GM12878 (cell line): ENCODE measurements at regions not wholly inside any gene's neighbourhood (a gene's known extent, or its start where the extent isn't known, plus 50 kb on each side); places are given as distances from the start of the nearest gene placed in this dataset.

Experiments used
- ATAC-seq: fragments of 200-7000 bp; cut with Tn5 transposase; 3 replicates; pipeline ENCODE4 v1.9.1; 2020; ENCODE audit warnings: mild to moderate bottlenecking, moderate library complexity
- BruUV-seq: library from RNA; stranded (reverse); fragments of 400-500 nt; replicated peaks from 2 replicates; lab custom pipeline; 2021; lab: Mats Ljungman, UMichigan
- CTCF ChIA-PET: fragments of 300-600 bp; sonication (Branson Sonifier 250); formaldehyde crosslinking; extraction: SDS; loops from one replicate; lab custom pipeline; 2021; ENCODE audit warnings: inconsistent platforms; lab: Yijun Ruan, JAX
- POLR2A ChIA-PET: fragments of 350-600 bp; formaldehyde crosslinking; extraction: SDS; loops from one replicate; lab custom pipeline; 2021; ENCODE audit warnings: inconsistent platforms; lab: Charles Lee
- RAD21 ChIA-PET: fragments of 300-600 bp; sonication (Branson Sonifier 250); formaldehyde crosslinking; loops from one replicate; lab custom pipeline; 2023; ENCODE audit warnings: antibody characterized with exemption; ENCODE audit not compliant: unreplicated experiment; lab: Charles Lee
- SMC1A ChIA-PET: fragments of 300-600 bp; sonication (Branson Sonifier 250); formaldehyde crosslinking; loops from one replicate; lab custom pipeline; 2023; ENCODE audit not compliant: unreplicated experiment, uncharacterized antibody; lab: Charles Lee
- DNase-seq: peaks from one replicate; pipeline ENCODE4 v3.0.0-alpha.2; 2011; ENCODE audit warnings: low read depth, low spot score
- FAIRE-seq: peaks from 3 replicates; lab custom pipeline; 2011; peaks lifted over from hg19 to GRCh38; lab: Jason Lieb, UNC
- H2AFZ ChIP-seq: 2 replicates; pipeline ENCODE4 v1.6.0; 2011; ENCODE audit warnings: low read depth, low read length, control low read depth; ENCODE audit not compliant: control insufficient read depth
- H3K27ac ChIP-seq: 2 replicates; pipeline ENCODE4 v1.5.1; 2011; ENCODE audit warnings: control low read depth; ENCODE audit not compliant: control insufficient read depth, insufficient read depth
- H3K27me3 ChIP-seq, 2 experiments: replicated peaks in 1 of 2; 2 replicates each; pipeline versions ENCODE4 v1.6.0 to v1.6.1; 2011; ENCODE audit warnings: low read length in 1 of 2; ENCODE audit not compliant: control insufficient read depth in 2 of 2, insufficient read depth in 2 of 2
- H3K36me3 ChIP-seq, 2 experiments: 2 replicates each; pipeline ENCODE4 v1.5.1; 2011; ENCODE audit warnings: low read length in 1 of 2; ENCODE audit not compliant: control insufficient read depth in 2 of 2, insufficient read depth in 2 of 2
- H3K4me1 ChIP-seq: 2 replicates; pipeline ENCODE4 v1.6.1; 2011; ENCODE audit warnings: mild to moderate bottlenecking, low read length, moderate library complexity, mixed read lengths; ENCODE audit not compliant: control insufficient read depth, insufficient read depth
- H3K4me2 ChIP-seq: 2 replicates; pipeline ENCODE4 v1.6.0; 2011; ENCODE audit warnings: control low read depth; ENCODE audit not compliant: control insufficient read depth, insufficient read depth
- H3K4me3 ChIP-seq: fragments of 200-600 bp; sonication (generic); 2 replicates; pipeline ENCODE4 v1.5.1; 2016
- H3K79me2 ChIP-seq: 2 replicates; pipeline ENCODE4 v1.6.0; 2011; ENCODE audit warnings: low read length; ENCODE audit not compliant: control insufficient read depth, insufficient read depth
- H3K9ac ChIP-seq: 2 replicates; pipeline ENCODE4 v1.8.0; 2011; ENCODE audit warnings: low read length, control low read depth, mixed read lengths; ENCODE audit not compliant: control insufficient read depth, insufficient read depth
- H3K9me3 ChIP-seq: replicated peaks from 3 replicates; pipeline ENCODE4 v1.5.1; 2011; ENCODE audit warnings: mild to moderate bottlenecking, low read length; ENCODE audit not compliant: control insufficient read depth, insufficient read depth
- H4K20me1 ChIP-seq: 2 replicates; pipeline ENCODE4 v1.6.0; 2011; ENCODE audit not compliant: control insufficient read depth, insufficient read depth
- CBFB ChIP-seq: IDR thresholded peaks from 2 replicates; pipeline ENCODE4 v1.6.1; 2016; ENCODE audit warnings: antibody characterized with exemption, low read depth
- FOXK2 ChIP-seq: fragments of 450-650 bp; IDR thresholded peaks from 2 replicates; pipeline ENCODE4 v1.6.1; 2017; ENCODE audit warnings: mild to moderate bottlenecking, moderate library complexity
- IKZF1 ChIP-seq: fragments of 450-650 bp; conservative IDR thresholded peaks from 2 replicates; pipeline ENCODE4 v1.6.1; 2017; ENCODE audit warnings: antibody characterized with exemption, mild to moderate bottlenecking
- KAT2A ChIP-seq: conservative IDR thresholded peaks from 2 replicates; pipeline ENCODE4 v1.6.1; 2011; ENCODE audit warnings: low read depth, low read length; ENCODE audit not compliant: control insufficient read depth
- MYC ChIP-seq: IDR thresholded peaks from 2 replicates; pipeline ENCODE4 v1.6.1; 2011; ENCODE audit warnings: mild to moderate bottlenecking, low read length, moderate library complexity, inconsistent platforms; ENCODE audit not compliant: insufficient read depth, insufficient replicate concordance, insufficient read length, severe bottlenecking
- SIN3A ChIP-seq: IDR thresholded peaks from 2 replicates; pipeline ENCODE4 v1.6.1; 2012; ENCODE audit warnings: low read depth, low read length, improper control_type of control experiment
- SPI1 ChIP-seq: IDR thresholded peaks from 2 replicates; pipeline ENCODE4 v1.6.1; 2011; ENCODE audit warnings: low read depth, mild to moderate bottlenecking, low read length, moderate library complexity, borderline replicate concordance; ENCODE audit not compliant: insufficient read depth
- SREBF1 ChIP-seq: IDR thresholded peaks from 2 replicates; pipeline ENCODE4 v1.6.1; 2012; ENCODE audit warnings: mild to moderate bottlenecking, low read length
- YY1 ChIP-seq: IDR thresholded peaks from 2 replicates; pipeline ENCODE4 v1.6.1; 2011; ENCODE audit warnings: low read depth, mild to moderate bottlenecking, low read length
- ZZZ3 ChIP-seq: IDR thresholded peaks from 2 replicates; pipeline ENCODE4 v1.6.1; 2011; ENCODE audit warnings: low read depth; ENCODE audit not compliant: control insufficient read depth, insufficient read length
- WGBS: methylation state at CpG from one replicate; pipeline ENCODE4 v1.1.6; 2016; ENCODE audit warnings: low lambda C conversion rate; ENCODE audit not compliant: insufficient replicate concordance, insufficient coverage; ENCODE audit errors: missing lambda C conversion rate; 5-methylcytosine and 5-hydroxymethylcytosine counted together
- in situ Hi-C: fragments of 300-500 bp; cut with MboI; formaldehyde crosslinking; loops from 9 replicates; pipeline ENCODE4 v1.14.3; 2018; ENCODE audit warnings: mixed read lengths
- intact Hi-C: fragments of 100-400 bp; cut with micrococcal nuclease; formaldehyde crosslinking; loops from one replicate; pipeline ENCODE4 v1.14.2; 2022; ENCODE audit not compliant: unreplicated experiment
- TF ChIP-seq, protein P1 (sequence below): IDR thresholded peaks from 2 replicates; pipeline ENCODE4 v1.6.1; 2011; ENCODE audit warnings: borderline replicate concordance, low read depth, mild to moderate bottlenecking, moderate library complexity, mixed read lengths, low read length; ENCODE audit not compliant: insufficient read depth; ENCODE audit errors: extremely low read length
- TF ChIP-seq, protein P2 (sequence below): fragments of 450-650 bp; IDR thresholded peaks from 2 replicates; pipeline ENCODE4 v1.6.1; 2016; ENCODE audit warnings: mild to moderate bottlenecking, moderate library complexity, borderline replicate concordance
- TF ChIP-seq, protein P3 (sequence below): fragments of 450-650 bp; IDR thresholded peaks from 2 replicates; pipeline ENCODE4 v1.6.1; 2016; ENCODE audit warnings: mild to moderate bottlenecking

DNA sequence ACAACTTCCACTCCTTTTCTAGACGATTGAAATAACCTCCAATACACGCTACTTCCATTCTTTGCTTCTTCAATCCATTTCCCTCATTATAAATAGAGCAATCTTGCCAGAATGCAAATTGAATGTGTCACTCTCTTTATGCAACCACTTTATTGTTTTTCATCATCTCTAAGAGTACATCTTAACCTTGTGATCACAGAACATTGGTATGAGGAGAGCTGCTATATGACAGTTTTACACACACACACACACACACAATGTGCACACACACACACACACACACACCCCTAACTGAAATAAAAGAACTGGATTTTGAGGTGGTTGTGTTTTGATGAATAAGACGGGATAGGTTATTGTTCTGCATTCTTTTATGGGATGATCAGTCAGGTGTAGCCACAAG lies 187.0 kb downstream of the HDGFL1 start:
- BruUV-seq, result no TSS peak
- in situ Hi-C loops, result no loop called here
- ChIA-PET POLR2A (no interaction called here), RAD21 (no interaction called here)
- 0% methylated on average over 3 of the region's 3 CpGs for WGBS
- DNase-seq, result no peak
- Histone ChIP-seq H4K20me1 (no peaks in the 10 kb centered on the region), H3K4me2 (no peak overlapping the region), H3K27me3 (no peaks in the 10 kb centered on the region), H3K9me3 (no peaks in the 10 kb centered on the region), H3K36me3 (no peaks in the 10 kb centered on the region)
- no peak for FAIRE-seq
- intact Hi-C loops, result no loop called here
- TF ChIP-seq IKZF1 (no peak), SIN3A (no peak), MYC (no peak), KAT2A (no peak)
- TF ChIP-seq, protein P1, sequence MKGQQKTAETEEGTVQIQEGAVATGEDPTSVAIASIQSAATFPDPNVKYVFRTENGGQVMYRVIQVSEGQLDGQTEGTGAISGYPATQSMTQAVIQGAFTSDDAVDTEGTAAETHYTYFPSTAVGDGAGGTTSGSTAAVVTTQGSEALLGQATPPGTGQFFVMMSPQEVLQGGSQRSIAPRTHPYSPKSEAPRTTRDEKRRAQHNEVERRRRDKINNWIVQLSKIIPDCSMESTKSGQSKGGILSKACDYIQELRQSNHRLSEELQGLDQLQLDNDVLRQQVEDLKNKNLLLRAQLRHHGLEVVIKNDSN, result no peak
- TF ChIP-seq, all 136 proteins: peak for 0
- ATAC-seq, result no peak
- Histone ChIP-seq H2AFZ (no peak overlapping the region), H3K27ac (no peak overlapping the region), H3K4me1 (no peaks in the 10 kb centered on the region), H3K79me2 (no peaks in the 10 kb centered on the region), H3K9ac (no peak overlapping the region), H3K4me3 (no peak overlapping the region)
- SMC1A ChIA-PET, result no interaction called here
- CTCF ChIA-PET, result no interaction called here

DNA sequence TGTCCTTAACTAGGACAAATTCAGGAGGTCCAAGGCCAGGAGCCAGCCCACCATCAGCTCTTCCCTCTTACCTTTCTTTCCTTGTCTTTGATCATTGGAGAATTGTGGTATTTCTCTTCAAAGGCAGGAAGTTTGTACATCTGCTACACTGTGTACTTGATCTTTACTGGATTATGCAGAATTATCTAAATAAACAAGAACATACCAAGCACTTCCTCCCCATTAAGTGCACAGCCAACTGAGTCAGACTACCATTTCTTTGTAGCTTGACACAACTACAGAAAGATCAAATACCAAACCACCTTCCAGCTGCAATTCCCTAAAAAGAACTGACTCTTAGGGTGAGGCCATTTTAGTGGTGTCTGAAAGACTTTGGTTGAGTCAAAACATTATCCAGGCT lies 195.1 kb downstream of the HDGFL1 start:
- Histone ChIP-seq H3K79me2 (no peaks in the 10 kb centered on the region), H3K27ac (no peak overlapping the region), H4K20me1 (no peaks in the 10 kb centered on the region), H2AFZ (no peak overlapping the region), H3K9ac (no peak overlapping the region), H3K4me1 (no peaks in the 10 kb centered on the region), H3K9me3 (no peaks in the 10 kb centered on the region), H3K4me3 (no peak overlapping the region), H3K36me3 (no peaks in the 10 kb centered on the region), H3K4me2 (no peak overlapping the region), H3K27me3 (no peaks in the 10 kb centered on the region)
- CTCF ChIA-PET, result no interaction called here
- POLR2A ChIA-PET, result no interaction called here
- intact Hi-C loops (no loop called here), in situ Hi-C loops (no loop called here)
- SMC1A ChIA-PET, result no interaction called here
- RAD21 ChIA-PET, result no interaction called here
- DNase-seq, result no peak
- no peak for ATAC-seq
- no TSS peak for BruUV-seq
- no peak for FAIRE-seq
- TF ChIP-seq, protein P2, sequence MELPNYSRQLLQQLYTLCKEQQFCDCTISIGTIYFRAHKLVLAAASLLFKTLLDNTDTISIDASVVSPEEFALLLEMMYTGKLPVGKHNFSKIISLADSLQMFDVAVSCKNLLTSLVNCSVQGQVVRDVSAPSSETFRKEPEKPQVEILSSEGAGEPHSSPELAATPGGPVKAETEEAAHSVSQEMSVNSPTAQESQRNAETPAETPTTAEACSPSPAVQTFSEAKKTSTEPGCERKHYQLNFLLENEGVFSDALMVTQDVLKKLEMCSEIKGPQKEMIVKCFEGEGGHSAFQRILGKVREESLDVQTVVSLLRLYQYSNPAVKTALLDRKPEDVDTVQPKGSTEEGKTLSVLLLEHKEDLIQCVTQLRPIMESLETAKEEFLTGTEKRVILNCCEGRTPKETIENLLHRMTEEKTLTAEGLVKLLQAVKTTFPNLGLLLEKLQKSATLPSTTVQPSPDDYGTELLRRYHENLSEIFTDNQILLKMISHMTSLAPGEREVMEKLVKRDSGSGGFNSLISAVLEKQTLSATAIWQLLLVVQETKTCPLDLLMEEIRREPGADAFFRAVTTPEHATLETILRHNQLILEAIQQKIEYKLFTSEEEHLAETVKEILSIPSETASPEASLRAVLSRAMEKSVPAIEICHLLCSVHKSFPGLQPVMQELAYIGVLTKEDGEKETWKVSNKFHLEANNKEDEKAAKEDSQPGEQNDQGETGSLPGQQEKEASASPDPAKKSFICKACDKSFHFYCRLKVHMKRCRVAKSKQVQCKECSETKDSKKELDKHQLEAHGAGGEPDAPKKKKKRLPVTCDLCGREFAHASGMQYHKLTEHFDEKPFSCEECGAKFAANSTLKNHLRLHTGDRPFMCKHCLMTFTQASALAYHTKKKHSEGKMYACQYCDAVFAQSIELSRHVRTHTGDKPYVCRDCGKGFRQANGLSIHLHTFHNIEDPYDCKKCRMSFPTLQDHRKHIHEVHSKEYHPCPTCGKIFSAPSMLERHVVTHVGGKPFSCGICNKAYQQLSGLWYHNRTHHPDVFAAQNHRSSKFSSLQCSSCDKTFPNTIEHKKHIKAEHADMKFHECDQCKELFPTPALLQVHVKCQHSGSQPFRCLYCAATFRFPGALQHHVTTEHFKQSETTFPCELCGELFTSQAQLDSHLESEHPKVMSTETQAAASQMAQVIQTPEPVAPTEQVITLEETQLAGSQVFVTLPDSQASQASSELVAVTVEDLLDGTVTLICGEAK, result no peak
- TF ChIP-seq SPI1, result no peak
- no peak for TF ChIP-seq CBFB
- TF ChIP-seq, protein P3, sequence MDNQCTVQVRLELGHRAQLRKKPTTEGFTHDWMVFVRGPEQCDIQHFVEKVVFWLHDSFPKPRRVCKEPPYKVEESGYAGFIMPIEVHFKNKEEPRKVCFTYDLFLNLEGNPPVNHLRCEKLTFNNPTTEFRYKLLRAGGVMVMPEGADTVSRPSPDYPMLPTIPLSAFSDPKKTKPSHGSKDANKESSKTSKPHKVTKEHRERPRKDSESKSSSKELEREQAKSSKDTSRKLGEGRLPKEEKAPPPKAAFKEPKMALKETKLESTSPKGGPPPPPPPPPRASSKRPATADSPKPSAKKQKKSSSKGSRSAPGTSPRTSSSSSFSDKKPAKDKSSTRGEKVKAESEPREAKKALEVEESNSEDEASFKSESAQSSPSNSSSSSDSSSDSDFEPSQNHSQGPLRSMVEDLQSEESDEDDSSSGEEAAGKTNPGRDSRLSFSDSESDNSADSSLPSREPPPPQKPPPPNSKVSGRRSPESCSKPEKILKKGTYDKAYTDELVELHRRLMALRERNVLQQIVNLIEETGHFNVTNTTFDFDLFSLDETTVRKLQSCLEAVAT, result no peak
- no peak for TF ChIP-seq SREBF1
- TF ChIP-seq ZZZ3, result no peak
- no peak for TF ChIP-seq YY1
- TF ChIP-seq FOXK2, result no peak
